Choroid plexus epithelial cell (primary cell): ENCODE measurements at regions not wholly inside any gene's neighbourhood (a gene's known extent, or its start where the extent isn't known, plus 50 kb on each side); places are given as distances from the start of the nearest gene placed in this dataset.

Experiments used
- DNase-seq: peaks from one replicate; pipeline ENCODE4 v3.0.0-alpha.2; 2010; ENCODE audit warnings: low read depth
- H3K4me3 ChIP-seq: 2 replicates; pipeline ENCODE4 v1.5.1; 2011; ENCODE audit warnings: low read depth, mild to moderate bottlenecking, control low read depth, low read length, moderate library complexity
- CTCF ChIP-seq: conservative IDR thresholded peaks from 2 replicates; pipeline ENCODE4 v1.5.1; 2011; ENCODE audit warnings: low read depth, mild to moderate bottlenecking, control low read depth, inconsistent platforms, low read length, moderate library complexity

DNA sequence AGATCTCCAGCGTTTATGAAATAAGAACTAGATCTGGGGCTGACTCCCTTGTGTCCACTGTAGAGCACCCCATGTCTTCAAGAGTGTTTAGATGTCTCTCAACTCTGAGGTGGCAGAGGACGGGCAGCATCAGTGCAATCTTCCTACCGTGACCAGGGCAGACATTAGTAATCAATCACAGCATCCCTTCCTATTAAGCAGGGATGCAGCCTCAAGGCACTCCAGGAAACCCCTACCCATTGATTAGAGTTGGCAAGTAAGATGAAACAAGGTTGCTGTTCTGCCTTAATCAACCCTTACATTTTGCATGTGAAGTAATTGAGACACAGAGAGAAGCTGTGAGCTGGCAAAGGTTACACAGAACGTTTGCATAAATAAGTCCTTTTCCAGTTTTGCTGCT, 283.7 kb upstream of the ZMIZ1 start:
- TF ChIP-seq CTCF: no peak
- H3K4me3 ChIP-seq: no peak overlapping the region
- DNase-seq: no peak

DNA sequence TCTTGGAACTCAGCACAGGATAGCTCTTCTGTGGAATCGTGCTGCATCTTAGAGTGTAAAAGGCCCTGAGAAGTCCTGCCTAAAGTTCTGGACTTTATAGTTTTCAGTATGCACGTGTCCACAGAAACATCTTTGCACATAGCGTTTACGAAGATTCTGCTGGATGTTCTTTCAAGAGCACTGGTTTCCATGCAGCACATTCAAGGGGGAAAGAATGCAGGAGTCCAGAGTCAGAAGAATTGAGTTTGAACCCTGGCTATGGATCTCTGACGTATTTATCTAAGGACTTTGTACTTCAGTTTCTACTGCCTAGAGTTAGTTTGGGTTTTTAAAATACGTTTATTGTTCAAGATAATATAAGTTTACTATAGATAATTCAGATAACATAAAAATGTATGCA, 282.8 kb upstream of the ZMIZ1 start:
- DNase-seq: no peak
- no peak for TF ChIP-seq CTCF
- H3K4me3 ChIP-seq: no peak overlapping the region

DNA sequence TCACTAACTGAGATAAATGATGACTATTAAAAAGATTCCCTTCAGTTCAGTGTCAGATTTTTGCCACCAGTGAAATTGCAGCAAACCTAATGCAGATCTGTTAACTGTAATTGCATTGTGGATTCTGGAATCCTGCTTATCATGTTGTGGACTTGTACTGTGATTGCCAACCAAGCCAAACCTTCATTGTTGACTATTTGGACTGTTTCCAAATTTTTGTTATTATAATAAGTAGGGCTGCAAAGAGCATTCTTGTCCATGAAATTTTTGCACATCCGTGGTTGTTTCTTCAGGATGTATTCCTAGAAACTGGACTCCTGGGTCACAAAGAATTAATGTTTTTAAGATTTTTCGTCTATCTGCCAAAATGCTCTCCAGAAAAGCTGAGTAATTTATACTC, 281.6 kb upstream of the ZMIZ1 start:
- TF ChIP-seq CTCF: no peak
- DNase-seq: no peak
- no peak overlapping the region for H3K4me3 ChIP-seq

- DNase-seq: no peak
- no peak for TF ChIP-seq CTCF
- no peak overlapping the region for H3K4me3 ChIP-seq
These were observed 273.9 kb upstream of the ZMIZ1 start for GRCh38 chr10:78794736-78795455.

- no peak for TF ChIP-seq CTCF
- no peak overlapping the region for H3K4me3 ChIP-seq
- DNase-seq: no peak
These were observed 269.6 kb upstream of the ZMIZ1 start for GRCh38 chr10:78798976-78799730.

DNA sequence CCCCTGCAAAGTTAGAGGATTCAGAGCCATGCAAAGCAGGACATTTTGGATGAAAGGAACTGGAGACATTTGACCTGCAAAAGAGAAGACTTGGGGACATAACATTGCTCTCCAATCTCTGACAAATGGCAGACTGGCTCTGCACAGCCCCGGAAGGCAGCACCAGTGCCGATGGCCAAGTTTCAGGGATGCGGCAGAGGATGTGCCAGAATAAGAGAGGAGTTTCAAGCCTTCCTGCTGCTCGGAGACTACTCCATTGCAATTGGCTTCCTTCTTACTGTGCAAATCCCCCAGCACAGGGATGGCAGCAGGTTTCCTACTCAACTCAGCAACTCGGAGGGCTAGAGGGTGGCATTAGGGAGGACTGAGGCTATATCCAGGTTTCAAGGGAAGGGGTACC, 268.8 kb upstream of the ZMIZ1 start:
- TF ChIP-seq CTCF: no peak
- H3K4me3 ChIP-seq: no peak overlapping the region

More for the DNA sequence above, 268.8 kb upstream of the ZMIZ1 start:
- DNase-seq: no peak
